Occipital lobe (tissue), 1 donor: ENCODE measurements at regions not wholly inside any gene's neighbourhood (a gene's known extent, or its start where the extent isn't known, plus 50 kb on each side); places are given as distances from the start of the nearest gene placed in this dataset.
"Not testable (repeated sequence)": the region's sequence is repeated elsewhere in the genome, so short reads cannot be mapped to it uniquely, and the experiment has no call there.

Experiments
- DNase-seq: peaks from one replicate; lab custom pipeline; 2025; lab: John Stamatoyannopoulos, UW

DNA sequence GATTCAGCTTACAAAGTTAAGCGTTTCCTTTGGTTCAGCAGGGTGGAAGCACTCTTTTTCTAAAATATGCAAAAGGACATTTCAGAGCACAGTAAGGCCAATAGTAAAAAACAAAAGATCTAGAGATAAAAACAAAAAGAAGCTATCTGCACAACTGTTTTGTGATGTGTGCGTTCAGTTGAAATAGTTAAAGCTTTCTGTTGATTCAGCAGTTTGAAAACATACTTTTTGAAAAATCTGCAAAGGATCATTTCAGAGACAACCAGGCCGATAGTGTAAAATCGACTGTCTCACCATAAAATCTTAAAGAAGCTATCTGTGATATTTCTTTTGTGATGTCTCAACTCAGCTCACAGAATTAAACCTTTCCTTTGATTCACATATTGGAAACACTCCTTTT lies 300.0 kb upstream of the ALG10B start:
- DNase-seq = no peak

- DNase-seq = no peak
These were observed 290.7 kb upstream of the ALG10B start for GRCh38 chr12:38025916-38026315.

DNA sequence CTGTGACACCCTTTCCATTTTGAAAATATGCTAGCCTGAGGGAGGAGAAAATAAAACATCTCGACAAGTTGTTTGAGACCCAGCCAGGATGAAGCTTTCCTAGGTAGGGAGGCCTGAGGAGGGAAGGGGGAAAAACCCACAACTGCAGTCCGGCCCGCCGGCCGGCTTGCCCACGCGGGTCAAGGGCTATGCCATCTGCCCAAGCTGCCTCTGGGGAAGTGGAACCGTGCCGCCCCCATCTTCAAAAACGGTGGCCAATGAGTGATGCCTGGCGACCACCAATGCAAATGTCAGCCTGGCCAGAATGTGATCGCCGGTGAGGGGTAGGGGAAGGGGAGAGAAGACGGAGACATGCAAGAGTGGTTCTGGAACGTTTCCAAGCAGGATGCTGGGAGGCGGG lies 263.5 kb upstream of the ALG10B start:
- DNase-seq = no peak

GRCh38 chr12:38053655-38054464 lies 262.7 kb upstream of the ALG10B start:
- DNase-seq = no peak

DNA sequence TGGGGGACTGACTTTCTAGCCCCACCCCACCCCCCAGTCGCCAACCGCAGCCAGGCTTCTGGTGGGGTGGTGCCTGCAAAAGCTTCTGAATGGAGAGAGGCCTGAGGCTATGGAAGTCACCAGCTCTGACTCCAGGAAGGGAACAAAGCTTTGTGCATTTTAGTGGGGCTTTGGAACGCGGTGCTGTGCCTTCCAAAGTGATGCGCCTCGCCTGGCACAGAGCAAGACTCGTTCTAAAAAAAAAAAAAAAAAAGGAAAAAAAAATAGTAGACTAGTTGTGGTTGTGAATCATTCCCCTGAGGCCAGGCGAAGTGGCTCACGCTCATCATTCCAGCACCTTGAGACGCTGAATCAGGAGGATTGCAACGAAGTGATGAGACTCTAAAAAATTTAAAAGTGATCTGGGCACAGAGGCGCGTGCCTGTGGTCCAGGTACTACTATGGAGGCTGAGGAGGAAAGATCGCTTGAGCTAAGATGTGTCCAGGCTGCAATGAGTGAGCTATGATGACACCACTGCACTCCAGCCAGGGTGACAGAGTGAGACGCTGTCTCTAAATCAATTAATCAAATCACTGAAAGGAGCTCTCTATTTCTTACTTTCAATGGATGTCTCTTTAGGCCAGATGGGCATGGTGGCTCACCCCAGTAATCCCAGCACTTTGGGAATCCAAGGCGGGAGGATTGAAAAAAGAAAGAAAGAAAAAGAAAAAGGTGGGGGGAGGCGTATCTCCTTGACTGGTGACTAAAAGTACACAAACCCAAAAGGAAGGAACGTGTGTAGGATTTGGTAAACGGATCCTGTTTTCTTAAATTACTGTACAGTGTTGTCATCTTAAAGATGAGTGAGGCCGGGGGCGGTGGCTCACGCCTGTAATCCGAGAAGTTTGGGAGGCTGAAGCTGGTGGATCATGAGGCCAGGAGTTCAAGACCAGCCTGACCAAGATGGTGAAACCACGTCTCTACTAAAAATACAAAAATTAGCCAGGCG lies 259.6 kb upstream of the ALG10B start:
- DNase-seq = no peak

GRCh38 chr12:38099686-38100085 lies 216.9 kb upstream of the ALG10B start:
- DNase-seq = no peak

DNA sequence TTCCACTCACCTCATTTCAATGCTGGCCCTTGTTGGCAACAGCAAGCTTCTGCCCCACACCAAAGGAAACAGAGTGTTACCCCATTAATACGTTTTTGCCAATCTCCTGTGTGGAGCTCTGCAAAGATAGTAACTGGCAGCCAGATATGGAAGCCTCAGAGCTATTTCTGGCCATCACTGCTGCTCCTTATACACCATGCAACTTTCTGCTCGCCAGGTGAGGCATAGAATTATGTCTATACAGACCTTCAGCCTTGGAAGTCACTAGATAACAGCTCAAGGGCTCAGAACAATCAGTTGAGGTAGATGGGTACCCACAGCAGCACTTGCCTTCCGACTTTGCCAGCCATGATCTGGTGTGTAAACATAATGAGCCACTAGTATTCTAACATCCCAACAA lies 214.8 kb upstream of the ALG10B start:
- DNase-seq = no peak

DNA sequence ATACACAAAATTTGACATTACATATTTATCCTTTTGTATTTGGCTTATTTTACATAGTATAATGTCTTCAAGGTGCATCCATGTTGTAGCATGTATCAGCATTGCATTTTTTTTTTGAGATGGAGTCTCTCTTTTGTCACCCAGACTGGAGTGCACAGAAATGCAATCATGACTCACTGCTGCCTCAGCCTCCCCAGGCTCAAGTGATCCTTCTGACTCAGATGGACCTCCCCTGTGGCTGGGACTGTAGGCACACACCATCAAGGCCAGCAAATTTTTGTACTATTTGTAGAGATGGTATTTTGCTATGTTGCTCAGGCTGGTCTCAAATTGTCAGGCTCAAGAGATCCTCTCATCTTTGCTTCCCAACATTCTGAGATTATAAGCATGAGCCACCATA lies 214.4 kb upstream of the ALG10B start:
- DNase-seq = no peak

DNA sequence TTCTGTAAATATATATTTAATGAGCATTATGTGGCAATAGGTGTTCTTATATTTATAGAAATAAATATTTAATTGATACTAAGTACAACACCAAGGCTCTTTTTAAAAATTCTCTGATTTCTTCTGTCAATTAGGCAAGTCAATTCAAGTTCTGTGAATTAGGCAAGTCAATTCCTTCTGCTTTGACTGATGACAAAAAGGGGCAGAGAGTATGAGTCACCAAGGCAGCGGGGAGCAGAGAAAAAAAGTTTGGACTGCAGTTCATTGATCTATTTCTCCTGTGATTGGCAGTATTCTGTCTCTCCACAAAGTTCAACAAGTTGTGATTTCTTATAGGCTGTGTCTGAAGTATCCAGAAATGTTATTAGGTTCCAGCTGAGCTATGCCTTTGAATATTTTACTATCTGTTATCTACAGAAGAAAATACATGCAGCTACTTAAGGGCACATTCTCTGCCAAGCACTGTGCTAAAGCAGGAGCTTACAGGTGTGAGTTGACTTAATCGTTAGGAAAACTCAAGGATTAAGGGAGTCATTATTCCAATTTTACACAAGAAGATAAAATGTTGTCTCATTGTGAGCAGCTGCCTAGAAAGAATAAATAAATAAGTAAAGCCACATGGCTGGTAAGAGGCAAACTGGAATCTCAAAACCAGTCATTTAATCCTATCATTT lies 206.4 kb upstream of the ALG10B start:
- DNase-seq = no peak

DNA sequence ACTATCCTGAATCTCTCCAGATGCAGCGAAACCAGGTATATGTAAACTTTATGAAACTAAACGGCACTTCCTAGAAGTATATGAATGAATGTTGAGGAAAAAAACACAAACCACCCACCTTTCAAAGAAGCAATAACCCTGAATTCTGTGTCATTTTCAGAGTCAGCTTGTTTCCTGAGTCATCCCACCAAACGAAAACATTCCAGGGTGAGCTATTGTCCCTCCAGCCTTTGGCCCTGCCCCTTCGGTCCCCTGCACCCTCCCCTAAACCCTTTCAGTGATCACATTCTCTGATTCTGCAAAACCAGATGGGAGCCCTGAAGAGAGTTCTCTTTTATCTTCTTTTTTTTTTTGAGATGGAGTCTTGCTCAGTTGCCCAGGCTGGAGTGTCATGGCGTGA lies 202.6 kb upstream of the ALG10B start:
- DNase-seq = no peak

GRCh38 chr12:38116968-38117367 lies 199.6 kb upstream of the ALG10B start:
- no peak for DNase-seq

GRCh38 chr12:38118632-38119031 lies 197.9 kb upstream of the ALG10B start:
- DNase-seq = no peak

GRCh38 chr12:38120438-38120837 lies 196.1 kb upstream of the ALG10B start:
- DNase-seq = no peak

DNA sequence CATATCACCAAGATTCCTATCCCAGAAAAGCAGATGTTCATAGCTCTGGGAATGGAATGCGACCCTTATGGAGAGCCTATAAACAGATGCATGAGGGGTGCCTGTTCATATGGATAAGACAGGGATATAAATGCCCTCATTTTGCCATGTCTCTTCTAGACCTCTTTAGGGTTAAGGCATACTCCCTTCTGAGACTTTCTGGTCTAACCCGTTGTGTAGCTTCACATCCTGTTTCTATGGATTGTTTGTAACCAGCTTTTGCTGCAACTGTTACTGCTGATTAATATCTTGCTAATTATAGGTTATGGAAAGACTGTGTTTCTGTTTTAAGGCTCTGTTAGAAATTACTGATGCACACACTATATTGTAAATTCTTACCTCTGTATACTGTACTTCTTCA lies 193.5 kb upstream of the ALG10B start:
- not testable (repeated sequence) for DNase-seq

DNA sequence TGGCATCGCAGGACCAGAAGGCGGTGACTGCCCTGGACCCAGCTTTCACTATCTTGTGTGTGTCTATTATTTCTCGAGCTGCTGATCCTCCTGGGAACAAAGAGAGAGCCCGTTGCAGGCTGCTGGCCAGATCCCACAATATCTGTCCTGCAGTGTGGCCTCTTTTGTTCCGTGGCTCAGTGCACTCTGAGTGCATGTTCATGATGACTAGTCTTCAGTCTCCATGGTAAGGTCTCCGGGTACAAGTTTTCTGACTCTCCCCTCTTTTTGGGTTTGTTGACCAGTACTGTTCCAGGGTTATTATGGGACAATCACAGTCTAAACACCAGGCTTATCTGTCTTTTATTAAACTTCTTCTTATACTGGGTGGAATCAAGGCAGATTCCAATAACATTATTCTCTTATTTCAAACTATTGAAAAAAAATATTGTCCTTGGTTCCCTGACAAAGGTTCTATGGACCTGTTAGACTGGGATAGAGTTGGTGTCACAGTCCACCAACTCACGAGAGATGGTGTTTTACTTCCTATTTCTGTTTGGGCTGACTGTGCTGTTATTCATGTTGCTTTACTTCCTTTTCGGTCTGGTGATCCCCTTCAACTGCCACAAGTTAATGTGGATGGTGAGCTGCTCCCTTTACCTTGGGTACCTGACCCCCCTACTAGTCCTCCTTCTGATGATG lies 192.9 kb upstream of the ALG10B start:
- no peak for DNase-seq

- DNase-seq = no peak
These were observed 192.1 kb upstream of the ALG10B start for GRCh38 chr12:38124247-38125012.

GRCh38 chr12:38132139-38132538 lies 184.4 kb upstream of the ALG10B start:
- DNase-seq = no peak

DNA sequence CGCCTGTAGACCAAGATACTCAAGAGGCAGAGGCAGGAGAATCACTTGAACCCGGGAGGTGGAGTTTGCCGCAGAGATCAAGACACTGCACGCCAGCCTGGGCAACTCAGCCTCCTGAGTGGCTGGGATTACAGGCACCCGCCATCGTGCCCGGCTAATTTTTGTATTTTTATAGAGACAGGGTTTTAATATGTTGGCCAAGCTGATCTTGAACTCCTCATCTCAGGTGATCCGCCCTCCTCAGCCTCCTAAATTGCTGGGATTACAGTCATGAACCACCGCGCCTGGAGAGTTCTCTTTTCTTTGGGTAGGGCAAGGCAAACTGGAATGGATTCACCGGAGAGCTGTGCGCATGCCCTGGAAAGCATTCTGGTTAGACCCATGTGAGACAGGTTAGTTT lies 179.3 kb upstream of the ALG10B start:
- DNase-seq = no peak

- no peak for DNase-seq
These were observed 178.9 kb upstream of the ALG10B start for GRCh38 chr12:38137716-38138115.
